Breast epithelium (tissue), 4 donors: ENCODE measurements at regions not wholly inside any gene's neighbourhood (a gene's known extent, or its start where the extent isn't known, plus 50 kb on each side); places are given as distances from the start of the nearest gene placed in this dataset.

Source experiments
- DNase-seq, 2 donors: peaks; one replicate each; pipeline ENCODE4 v3.0.0-alpha.2; 2019; ENCODE audit warnings: low spot score in 2 of 2
- H3K27ac ChIP-seq, 2 donors: fragments of 200-600 bp; sonication (generic) in 1 of 2; one replicate each; pipeline ENCODE4 v1.5.1; 2016 to 2019; ENCODE audit warnings: mild to moderate bottlenecking in 1 of 2
- H3K27me3 ChIP-seq, 2 donors: fragments of 200-600 bp; sonication (generic) in 1 of 2; one replicate each; pipeline versions ENCODE4 v1.5.1 to v1.6.0; 2017 to 2019; ENCODE audit warnings: control low read depth in 1 of 2, mild to moderate bottlenecking in 1 of 2
- H3K36me3 ChIP-seq: fragments of 200-600 bp; one replicate; pipeline ENCODE4 v1.5.1; 2019
- H3K4me1 ChIP-seq, 2 donors: fragments of 200-600 bp; sonication (generic); one replicate each; pipeline ENCODE4 v1.5.1; 2016 to 2019; ENCODE audit warnings: control low read depth in 1 of 2
- H3K4me3 ChIP-seq, 3 donors: fragments of 200-600 bp; sonication (generic); 1 replicate in 2 of 3; 2 replicates in 1 of 3; pipeline ENCODE4 v1.5.1; 2016 to 2019; ENCODE audit warnings: mild to moderate bottlenecking in 3 of 3, moderate library complexity in 2 of 3
- H3K9me3 ChIP-seq, 2 donors: fragments of 200-600 bp; sonication (generic) in 1 of 2; one replicate each; pipeline ENCODE4 v1.5.1; 2016 to 2019; ENCODE audit warnings: control low read depth in 1 of 2
- CTCF ChIP-seq, 3 donors: fragments of 450-650 bp; IDR thresholded peaks; one replicate each; pipeline ENCODE4 v1.5.1; 2016 to 2017; ENCODE audit warnings: antibody characterized with exemption in 3 of 3, mild to moderate bottlenecking in 3 of 3, moderate library complexity in 3 of 3
- POLR2A ChIP-seq: fragments of 450-650 bp; IDR thresholded peaks from one replicate; pipeline ENCODE4 v1.6.1; 2016; ENCODE audit warnings: antibody characterized with exemption, mild to moderate bottlenecking, moderate library complexity
- POLR2AphosphoS5 ChIP-seq, 3 donors: sonication (generic); formaldehyde crosslinking; IDR thresholded peaks; one replicate each; pipeline ENCODE4 v1.6.1; 2017; ENCODE audit warnings: antibody characterized with exemption in 3 of 3
- intact Hi-C: fragments of 100-400 bp; cut with DNase I; formaldehyde crosslinking; loops from one replicate; pipeline ENCODE4 v1.15.1; 2023; ENCODE audit warnings: low total_unique reads

DNA sequence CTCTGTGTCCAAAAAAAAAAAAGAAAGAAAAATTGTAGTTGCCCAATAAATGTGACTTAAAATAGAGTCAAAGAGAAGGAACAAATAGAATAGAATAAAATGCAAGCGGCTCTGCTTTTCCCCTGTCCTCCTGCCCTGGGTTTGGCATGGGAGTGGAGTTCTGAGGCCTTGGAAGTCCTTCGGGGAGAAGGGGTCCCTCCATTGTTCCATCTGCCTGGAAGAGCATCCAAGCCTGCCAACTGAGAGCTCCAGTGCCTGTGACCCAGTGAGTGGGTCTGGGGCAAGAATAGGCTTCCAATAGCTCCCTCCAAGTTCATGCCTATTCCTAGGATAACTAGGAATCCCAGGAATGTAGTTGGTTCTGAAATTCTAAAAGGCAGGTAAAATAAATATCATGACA lies 321.4 kb downstream of the MYCN start:
- TF ChIP-seq CTCF (IDR thresholded peaks at IDR 0.05) (no peak), POLR2AphosphoS5 (IDR thresholded peaks at IDR 0.05) (no peak), POLR2A (no peak)
- Histone ChIP-seq H3K9me3 (no peaks in the 10 kb centered on the region), H3K27me3 (no peaks in the 10 kb centered on the region), H3K27ac (no peak overlapping the region), H3K4me3 (no peak overlapping the region), H3K36me3 (no peaks in the 10 kb centered on the region), H3K4me1 (no peaks in the 10 kb centered on the region)
- intact Hi-C loops: no loop called here
- DNase-seq: no peak

GRCh38 chr2:16261071-16261470 lies 320.7 kb downstream of the MYCN start:
- Histone ChIP-seq H3K4me3 (no peak overlapping the region), H3K4me1 (no peaks in the 10 kb centered on the region), H3K9me3 (no peaks in the 10 kb centered on the region), H3K27ac (no peak overlapping the region), H3K27me3 (no peaks in the 10 kb centered on the region), H3K36me3 (no peaks in the 10 kb centered on the region)
- intact Hi-C loops: no loop called here
- no peak for DNase-seq
- TF ChIP-seq POLR2AphosphoS5 (IDR thresholded peaks at IDR 0.05) (no peak), POLR2A (no peak), CTCF (IDR thresholded peaks at IDR 0.05) (no peak)

DNA sequence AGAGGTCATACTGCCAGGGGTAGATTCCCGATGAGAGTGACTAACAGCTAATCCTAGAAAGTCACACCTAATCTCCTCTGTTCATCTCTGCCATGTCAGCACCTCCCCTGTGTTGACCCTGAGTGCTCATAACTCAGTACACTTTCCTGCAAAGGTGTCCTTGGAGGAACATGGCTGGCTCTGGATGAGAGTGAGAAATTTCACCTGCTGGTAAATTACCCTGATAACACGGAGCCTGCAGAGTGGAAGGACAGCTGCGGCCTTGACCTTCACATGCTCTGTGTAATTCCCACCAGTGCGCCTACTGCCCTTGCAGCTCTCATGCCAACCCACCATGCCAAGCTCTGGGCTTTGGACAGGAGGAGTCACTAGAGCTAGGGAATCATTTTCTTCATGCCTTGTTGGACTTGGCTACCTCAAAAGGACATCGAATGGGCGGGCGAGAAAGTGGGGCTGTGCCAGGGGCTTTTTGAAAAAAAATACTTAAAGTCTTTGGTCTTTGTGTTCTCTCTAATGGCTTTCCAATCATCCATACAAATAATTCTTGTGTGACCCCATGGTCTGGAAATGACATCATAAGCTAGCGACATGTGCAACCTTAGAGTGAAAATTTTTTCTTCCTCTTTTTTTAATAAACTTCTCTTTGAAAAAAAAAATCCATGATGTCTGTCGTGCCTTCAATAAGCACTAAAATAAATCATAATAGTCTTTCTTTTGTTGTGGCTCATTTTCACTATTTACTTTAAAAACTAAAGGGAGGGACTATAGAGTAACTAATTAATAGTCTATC lies 319.9 kb downstream of the MYCN start:
- Histone ChIP-seq H3K4me1 (no peaks in the 10 kb centered on the region), H3K27ac (no peak overlapping the region)
- no peak for TF ChIP-seq POLR2A
- TF ChIP-seq CTCF (IDR thresholded peaks at IDR 0.05): no peak
- TF ChIP-seq POLR2AphosphoS5 (IDR thresholded peaks at IDR 0.05): no peak

GRCh38 chr2:16259010-16259409 lies 318.7 kb downstream of the MYCN start:
- Histone ChIP-seq H3K27me3 (no peaks in the 10 kb centered on the region), H3K27ac (no peak overlapping the region), H3K4me3 (no peak overlapping the region), H3K9me3 (no peaks in the 10 kb centered on the region), H3K4me1 (no peaks in the 10 kb centered on the region), H3K36me3 (no peaks in the 10 kb centered on the region)
- intact Hi-C loops: no loop called here
- TF ChIP-seq POLR2A (no peak), POLR2AphosphoS5 (IDR thresholded peaks at IDR 0.05) (no peak), CTCF (IDR thresholded peaks at IDR 0.05) (no peak)
- DNase-seq: no peak

More for the DNA sequence above, 319.9 kb downstream of the MYCN start:
- H3K4me3 ChIP-seq: no peak overlapping the region
- H3K27me3 ChIP-seq: no peaks in the 10 kb centered on the region
- no peaks in the 10 kb centered on the region for H3K9me3 ChIP-seq
- intact Hi-C loops: no loop called here
- H3K36me3 ChIP-seq: no peaks in the 10 kb centered on the region
- DNase-seq: no peak

DNA sequence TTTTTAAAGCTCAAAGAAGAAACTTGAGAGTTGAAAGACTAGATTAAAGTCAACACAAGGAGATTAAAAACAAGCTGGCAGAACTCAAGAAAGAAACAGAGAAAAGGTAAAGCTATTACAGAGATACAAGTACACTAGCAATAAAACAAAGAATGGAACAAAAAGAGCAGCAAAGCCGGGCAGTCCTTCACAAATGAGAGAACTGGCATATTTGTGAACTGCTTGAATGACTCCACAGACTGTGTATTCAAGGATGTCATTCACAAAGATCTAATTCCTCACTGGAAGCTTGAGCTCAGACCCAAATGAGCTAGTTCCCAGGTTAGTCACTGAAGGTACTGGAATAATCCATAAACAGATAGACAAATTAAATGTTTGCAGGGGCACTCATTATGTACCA lies 318.0 kb downstream of the MYCN start:
- Histone ChIP-seq H3K36me3 (no peaks in the 10 kb centered on the region), H3K9me3 (no peaks in the 10 kb centered on the region), H3K4me1 (no peaks in the 10 kb centered on the region), H3K27ac (no peak overlapping the region), H3K27me3 (peaks cover 0 to 2% of the 10 kb centered on the region in 2 donors), H3K4me3 (no peak overlapping the region)
- intact Hi-C loops: no loop called here
- DNase-seq: no peak
- TF ChIP-seq CTCF (IDR thresholded peaks at IDR 0.05): no peak
- no peak for TF ChIP-seq POLR2A
- TF ChIP-seq POLR2AphosphoS5 (IDR thresholded peaks at IDR 0.05): no peak
